ENCODE measurements at regions not wholly inside any gene's neighbourhood (a gene's known extent, or its start where the extent isn't known, plus 50 kb on each side); places are given as distances from the start of the nearest gene placed in this dataset.

DNA sequence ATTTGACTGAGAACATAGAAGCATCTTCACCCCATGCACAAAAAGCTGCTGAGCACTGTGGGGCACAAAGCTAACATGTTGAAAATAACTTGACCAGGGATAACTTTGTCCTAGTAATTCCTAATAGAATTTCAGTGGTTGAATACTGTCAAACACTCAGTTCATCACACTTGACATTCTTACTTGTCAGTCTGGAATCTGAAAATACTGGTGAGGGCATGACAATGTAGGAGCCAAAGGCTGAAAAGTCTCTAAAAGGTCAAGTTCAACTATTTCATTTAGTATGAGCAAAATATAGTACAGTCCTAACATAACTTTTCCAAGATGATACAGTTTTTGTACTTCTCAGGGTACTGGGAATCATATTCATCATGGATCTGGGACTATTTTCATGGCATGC lies 504.4 kb upstream of the LMO3 start:
- TF ChIP-seq, protein P1, sequence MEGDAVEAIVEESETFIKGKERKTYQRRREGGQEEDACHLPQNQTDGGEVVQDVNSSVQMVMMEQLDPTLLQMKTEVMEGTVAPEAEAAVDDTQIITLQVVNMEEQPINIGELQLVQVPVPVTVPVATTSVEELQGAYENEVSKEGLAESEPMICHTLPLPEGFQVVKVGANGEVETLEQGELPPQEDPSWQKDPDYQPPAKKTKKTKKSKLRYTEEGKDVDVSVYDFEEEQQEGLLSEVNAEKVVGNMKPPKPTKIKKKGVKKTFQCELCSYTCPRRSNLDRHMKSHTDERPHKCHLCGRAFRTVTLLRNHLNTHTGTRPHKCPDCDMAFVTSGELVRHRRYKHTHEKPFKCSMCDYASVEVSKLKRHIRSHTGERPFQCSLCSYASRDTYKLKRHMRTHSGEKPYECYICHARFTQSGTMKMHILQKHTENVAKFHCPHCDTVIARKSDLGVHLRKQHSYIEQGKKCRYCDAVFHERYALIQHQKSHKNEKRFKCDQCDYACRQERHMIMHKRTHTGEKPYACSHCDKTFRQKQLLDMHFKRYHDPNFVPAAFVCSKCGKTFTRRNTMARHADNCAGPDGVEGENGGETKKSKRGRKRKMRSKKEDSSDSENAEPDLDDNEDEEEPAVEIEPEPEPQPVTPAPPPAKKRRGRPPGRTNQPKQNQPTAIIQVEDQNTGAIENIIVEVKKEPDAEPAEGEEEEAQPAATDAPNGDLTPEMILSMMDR (conservative IDR thresholded peaks at IDR 0.05; ENCODE audit: low read length) = no peak
- no peak for TF ChIP-seq EZH2phosphoT487 (IDR thresholded peaks at IDR 0.05; ENCODE audit: borderline replicate concordance)
